IPS-20b (cell line): ENCODE measurements at regions not wholly inside any gene's neighbourhood (a gene's known extent, or its start where the extent isn't known, plus 50 kb on each side); places are given as distances from the start of the nearest gene placed in this dataset.

Source experiments
- H3K27ac ChIP-seq: one replicate; pipeline ENCODE4 v1.5.1; 2013; ENCODE audit warnings: low read length
- H3K27me3 ChIP-seq: 2 replicates; pipeline ENCODE4 v1.6.1; 2013; ENCODE audit warnings: mild to moderate bottlenecking, low read length, inconsistent platforms; ENCODE audit not compliant: insufficient read depth
- H3K36me3 ChIP-seq: 2 replicates; pipeline ENCODE4 v1.6.1; 2013; ENCODE audit warnings: low read depth, mild to moderate bottlenecking, inconsistent platforms, low read length, moderate library complexity; ENCODE audit not compliant: insufficient read depth
- H3K4me1 ChIP-seq: 2 replicates; pipeline ENCODE4 v1.6.1; 2013; ENCODE audit warnings: mild to moderate bottlenecking, control low read depth, inconsistent platforms, low read length, moderate library complexity; ENCODE audit not compliant: insufficient read depth
- H3K4me3 ChIP-seq: 2 replicates; pipeline ENCODE4 v1.5.1; 2013; ENCODE audit warnings: mild to moderate bottlenecking, low read length, inconsistent platforms
- H3K9ac ChIP-seq: 2 replicates; pipeline ENCODE4 v1.6.1; 2013; ENCODE audit warnings: low read depth, mild to moderate bottlenecking, inconsistent platforms, low read length, moderate library complexity
- H3K9me3 ChIP-seq: 2 replicates; pipeline ENCODE4 v1.6.1; 2013; ENCODE audit warnings: mild to moderate bottlenecking, low read depth, low read length, inconsistent platforms; ENCODE audit not compliant: insufficient read depth

GRCh38 chr1:169027607-169028320, 78.7 kb upstream of the ATP1B1 start:
- Histone ChIP-seq H3K27me3 (no peaks in the 10 kb centered on the region), H3K4me1 (no peaks in the 10 kb centered on the region), H3K4me3 (no peak overlapping the region), H3K9ac (no peak overlapping the region), H3K36me3 (no peaks in the 10 kb centered on the region), H3K9me3 (no peaks in the 10 kb centered on the region), H3K27ac (no peak overlapping the region)

- H3K4me3 ChIP-seq, result no peak overlapping the region
- H3K36me3 ChIP-seq, result no peaks in the 10 kb centered on the region
- H3K27ac ChIP-seq, result no peak overlapping the region
- H3K9ac ChIP-seq, result no peak overlapping the region
- H3K27me3 ChIP-seq, result no peaks in the 10 kb centered on the region
- no peaks in the 10 kb centered on the region for H3K9me3 ChIP-seq
- H3K4me1 ChIP-seq, result no peaks in the 10 kb centered on the region
These were observed 74.8 kb upstream of the ATP1B1 start for GRCh38 chr1:169031566-169032224.

GRCh38 chr1:169041366-169041765, 65.1 kb upstream of the ATP1B1 start:
- Histone ChIP-seq H3K27me3 (no peaks in the 10 kb centered on the region), H3K9ac (no peak overlapping the region), H3K9me3 (no peaks in the 10 kb centered on the region), H3K27ac (no peak overlapping the region), H3K36me3 (no peaks in the 10 kb centered on the region), H3K4me1 (no peaks in the 10 kb centered on the region), H3K4me3 (no peak overlapping the region)

- H3K4me3 ChIP-seq, result no peak overlapping the region
- H3K9me3 ChIP-seq, result no peaks in the 10 kb centered on the region
- H3K4me1 ChIP-seq, result no peaks in the 10 kb centered on the region
- H3K36me3 ChIP-seq, result no peaks in the 10 kb centered on the region
- H3K9ac ChIP-seq, result no peak overlapping the region
- H3K27ac ChIP-seq, result no peak overlapping the region
- H3K27me3 ChIP-seq, result no peaks in the 10 kb centered on the region
These were observed 64.1 kb upstream of the ATP1B1 start for GRCh38 chr1:169042377-169042776.

- no peaks in the 10 kb centered on the region for H3K4me1 ChIP-seq
- H3K9ac ChIP-seq, result no peak overlapping the region
- no peaks in the 10 kb centered on the region for H3K9me3 ChIP-seq
- H3K36me3 ChIP-seq, result no peaks in the 10 kb centered on the region
- H3K27ac ChIP-seq, result no peak overlapping the region
- H3K27me3 ChIP-seq, result no peaks in the 10 kb centered on the region
- no peak overlapping the region for H3K4me3 ChIP-seq
These were observed 62.7 kb upstream of the ATP1B1 start for GRCh38 chr1:169043823-169044222.

GRCh38 chr1:169044296-169044695, 62.2 kb upstream of the ATP1B1 start:
- Histone ChIP-seq H3K9ac (no peak overlapping the region), H3K4me1 (0 out of 2 replicates have a peak, but pooled peaks cover under 1% of the 10 kb centered on the region), H3K36me3 (no peaks in the 10 kb centered on the region), H3K4me3 (no peak overlapping the region), H3K9me3 (no peaks in the 10 kb centered on the region), H3K27ac (no peak overlapping the region), H3K27me3 (no peaks in the 10 kb centered on the region)

- no peak overlapping the region for H3K4me3 ChIP-seq
- H3K27me3 ChIP-seq, result no peaks in the 10 kb centered on the region
- H3K4me1 ChIP-seq, result 0 out of 2 replicates have a peak, but pooled peaks cover 4% of the 10 kb centered on the region
- H3K9ac ChIP-seq, result no peak overlapping the region
- no peaks in the 10 kb centered on the region for H3K9me3 ChIP-seq
- no peaks in the 10 kb centered on the region for H3K36me3 ChIP-seq
- H3K27ac ChIP-seq, result no peak overlapping the region
These were observed 61.5 kb upstream of the ATP1B1 start for GRCh38 chr1:169044971-169045370.

GRCh38 chr1:169046671-169047070, 59.8 kb upstream of the ATP1B1 start:
- Histone ChIP-seq H3K4me1 (0 out of 2 replicates have a peak, but pooled peaks cover 4% of the 10 kb centered on the region), H3K27me3 (no peaks in the 10 kb centered on the region), H3K9me3 (no peaks in the 10 kb centered on the region)

GRCh38 chr1:169047074-169047473, 59.4 kb upstream of the ATP1B1 start:
- no peaks in the 10 kb centered on the region for H3K9me3 ChIP-seq
- no peak overlapping the region for H3K4me3 ChIP-seq
- no peaks in the 10 kb centered on the region for H3K36me3 ChIP-seq
- H3K27me3 ChIP-seq, result no peaks in the 10 kb centered on the region
- no peak overlapping the region for H3K9ac ChIP-seq
- no peak overlapping the region for H3K27ac ChIP-seq
- 0 out of 2 replicates have a peak, but pooled peaks cover 4% of the 10 kb centered on the region for H3K4me1 ChIP-seq

More at GRCh38 chr1:169046671-169047070, 59.8 kb upstream of the ATP1B1 start:
- H3K27ac ChIP-seq, result no peak overlapping the region
- no peak overlapping the region for H3K9ac ChIP-seq
- H3K36me3 ChIP-seq, result no peaks in the 10 kb centered on the region
- no peak overlapping the region for H3K4me3 ChIP-seq

- no peaks in the 10 kb centered on the region for H3K27me3 ChIP-seq
- H3K4me1 ChIP-seq, result 0 out of 2 replicates have a peak, but pooled peaks cover 4% of the 10 kb centered on the region
- no peak overlapping the region for H3K9ac ChIP-seq
- no peak overlapping the region for H3K27ac ChIP-seq
- no peaks in the 10 kb centered on the region for H3K9me3 ChIP-seq
- no peaks in the 10 kb centered on the region for H3K36me3 ChIP-seq
- no peak overlapping the region for H3K4me3 ChIP-seq
These were observed 58.4 kb upstream of the ATP1B1 start for GRCh38 chr1:169048043-169048442.

- Histone ChIP-seq H3K9ac (no peak overlapping the region), H3K27me3 (no peaks in the 10 kb centered on the region), H3K9me3 (no peaks in the 10 kb centered on the region), H3K4me3 (no peak overlapping the region), H3K4me1 (0 out of 2 replicates have a peak, but pooled peaks cover 4% of the 10 kb centered on the region), H3K36me3 (no peaks in the 10 kb centered on the region), H3K27ac (no peak overlapping the region)
These were observed 57.1 kb upstream of the ATP1B1 start for GRCh38 chr1:169049258-169049938.
